HG03196 (cell line): ENCODE measurements at regions not wholly inside any gene's neighbourhood (a gene's known extent, or its start where the extent isn't known, plus 50 kb on each side); places are given as distances from the start of the nearest gene placed in this dataset.
"Not testable (repeated sequence)": the region's sequence is repeated elsewhere in the genome, so short reads cannot be mapped to it uniquely, and the experiment has no call there.

Experiments used
- ATAC-seq: cut with Tn5 transposase; IDR thresholded peaks from one replicate; pipeline ENCODE4 v1.9.1; 2021; ENCODE audit not compliant: unreplicated experiment

DNA sequence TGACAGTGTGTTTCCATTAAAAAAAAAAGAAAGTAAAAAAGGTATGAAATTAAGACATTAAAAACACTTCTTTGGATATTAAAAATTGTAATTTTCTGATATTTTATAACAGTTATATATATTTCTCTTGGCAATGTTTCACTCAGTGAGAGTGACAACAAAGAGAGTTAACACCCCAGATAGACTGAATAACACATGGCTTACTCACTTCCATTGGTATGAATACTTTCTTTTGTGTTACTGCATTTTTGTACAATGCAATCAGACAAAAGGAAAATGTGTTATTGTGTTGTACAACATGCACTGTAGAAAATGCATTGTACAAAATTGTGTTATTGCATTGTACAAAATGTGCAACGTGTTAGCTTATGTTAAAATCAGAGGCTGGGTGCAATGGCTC lies 676.6 kb upstream of the AMELY start:
- not testable (repeated sequence) for ATAC-seq

DNA sequence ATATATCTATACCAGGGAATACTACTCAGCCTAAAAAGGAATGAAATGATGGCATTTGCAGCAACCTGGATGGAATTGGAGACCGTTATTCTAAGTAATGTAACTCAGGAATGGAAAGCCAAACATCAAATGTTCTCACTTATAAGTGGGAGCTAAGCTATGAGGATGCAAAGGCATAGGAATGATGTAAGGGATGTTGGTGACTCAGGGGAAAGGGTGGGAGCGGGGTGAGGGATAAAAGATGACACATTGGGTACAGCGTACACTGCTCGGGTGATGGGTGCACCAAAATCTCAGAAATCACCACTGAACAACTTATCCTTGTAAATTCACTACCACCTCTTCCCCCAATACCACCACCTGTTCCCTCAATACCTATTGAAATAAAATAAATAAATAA lies 651.0 kb upstream of the AMELY start:
- no peak for ATAC-seq

DNA sequence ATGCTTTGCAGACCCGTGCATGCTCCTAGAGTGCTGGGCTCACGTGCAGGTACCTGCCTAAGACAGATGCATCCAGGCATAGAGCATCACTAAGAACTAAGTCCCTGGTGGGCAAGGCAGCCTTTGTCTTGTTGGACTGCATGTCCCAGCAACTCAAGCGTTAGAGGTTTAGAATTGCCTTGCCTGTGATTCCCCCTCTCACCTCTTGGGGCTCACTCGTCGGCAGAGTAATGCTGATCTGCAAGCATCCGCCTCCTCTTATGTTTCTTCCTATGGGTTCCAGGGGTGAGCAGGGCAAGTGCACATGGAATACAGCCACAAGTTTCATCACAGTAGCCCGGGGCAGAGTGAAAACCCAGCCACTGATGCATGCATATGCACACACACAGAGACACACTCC lies 646.1 kb upstream of the AMELY start:
- ATAC-seq: no peak

DNA sequence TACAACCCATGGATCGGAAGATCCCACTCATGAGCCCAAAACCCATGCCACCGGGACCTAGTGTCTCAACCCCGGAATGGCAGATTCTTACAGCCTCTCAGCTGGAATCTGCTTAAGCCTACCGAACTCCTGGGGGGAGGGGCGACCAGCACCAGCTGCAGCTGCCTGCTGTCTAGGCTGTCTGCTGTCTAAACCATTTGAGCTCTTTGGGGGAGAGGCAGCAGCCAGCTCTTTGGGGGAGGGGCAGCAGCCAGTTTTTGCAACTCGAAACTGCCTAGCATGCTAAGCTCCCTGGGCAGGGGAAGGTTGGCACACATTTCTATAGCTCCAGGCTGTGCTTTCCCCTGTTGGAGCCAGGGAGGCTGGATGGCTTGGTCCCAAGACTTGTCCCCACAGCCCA lies 643.5 kb upstream of the AMELY start:
- ATAC-seq: no peak

DNA sequence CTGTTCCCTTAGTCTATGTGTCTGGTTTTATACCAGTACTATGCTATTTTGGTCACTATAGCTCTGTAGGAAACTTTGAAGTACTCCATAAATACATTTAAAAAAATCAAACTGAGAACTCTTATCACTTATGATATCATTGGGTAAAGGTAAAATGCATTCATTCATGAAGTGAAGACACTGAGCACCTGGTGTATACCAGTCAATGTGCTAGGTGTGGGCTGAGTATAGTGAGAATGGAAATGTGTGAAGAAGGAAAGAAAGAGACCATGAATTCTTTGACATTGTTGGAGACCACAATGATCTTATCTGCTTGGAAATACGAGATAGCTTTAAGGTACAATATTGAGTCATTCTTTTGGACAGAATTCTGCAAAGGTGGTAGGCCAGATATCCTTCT lies 633.5 kb upstream of the AMELY start:
- ATAC-seq: no peak

DNA sequence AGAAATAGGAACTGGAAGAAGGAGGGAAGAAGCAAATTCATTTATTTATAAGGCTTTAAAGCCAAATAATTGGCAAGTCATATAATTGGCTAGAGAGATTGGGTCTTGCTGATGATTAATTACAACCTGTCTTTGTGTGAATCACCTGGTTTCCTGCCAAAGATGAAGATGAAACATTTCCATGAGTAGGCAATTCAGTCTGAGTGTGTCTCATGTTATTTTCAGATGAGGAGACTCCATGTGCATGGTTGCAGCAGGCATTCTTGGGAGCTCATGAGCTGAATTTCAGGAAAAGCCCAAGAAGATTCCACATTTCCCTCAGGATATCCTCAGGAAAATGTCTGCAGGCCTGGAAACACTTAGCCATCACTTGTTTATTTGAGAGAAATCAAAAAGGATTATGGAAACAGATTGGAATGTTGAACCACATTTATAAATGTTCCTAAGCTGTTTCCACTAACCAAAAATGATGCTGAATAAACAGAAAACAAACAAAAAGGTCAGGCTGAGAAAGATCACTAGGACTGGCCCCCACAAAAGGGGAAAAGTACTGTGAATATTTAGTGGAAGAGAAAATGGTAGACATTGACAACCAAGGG lies 632.7 kb upstream of the AMELY start:
- no peak for ATAC-seq

DNA sequence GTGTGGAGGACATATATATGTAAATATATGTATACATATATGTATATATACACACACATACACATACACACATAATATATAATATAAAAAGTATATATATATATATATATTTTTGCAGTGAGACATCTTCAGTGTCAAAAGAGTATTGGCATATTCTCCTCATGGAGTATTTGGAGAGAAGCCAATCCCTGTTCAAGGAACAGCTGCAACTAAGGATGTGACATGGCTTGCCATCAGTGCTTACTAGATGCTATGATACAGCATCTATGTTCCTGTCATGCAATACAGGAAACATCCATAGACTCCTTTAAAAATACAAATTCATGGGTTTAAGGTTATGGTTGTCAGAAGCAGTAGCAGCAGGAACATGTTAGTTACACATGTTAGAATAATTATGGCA lies 632.0 kb upstream of the AMELY start:
- ATAC-seq: no peak

DNA sequence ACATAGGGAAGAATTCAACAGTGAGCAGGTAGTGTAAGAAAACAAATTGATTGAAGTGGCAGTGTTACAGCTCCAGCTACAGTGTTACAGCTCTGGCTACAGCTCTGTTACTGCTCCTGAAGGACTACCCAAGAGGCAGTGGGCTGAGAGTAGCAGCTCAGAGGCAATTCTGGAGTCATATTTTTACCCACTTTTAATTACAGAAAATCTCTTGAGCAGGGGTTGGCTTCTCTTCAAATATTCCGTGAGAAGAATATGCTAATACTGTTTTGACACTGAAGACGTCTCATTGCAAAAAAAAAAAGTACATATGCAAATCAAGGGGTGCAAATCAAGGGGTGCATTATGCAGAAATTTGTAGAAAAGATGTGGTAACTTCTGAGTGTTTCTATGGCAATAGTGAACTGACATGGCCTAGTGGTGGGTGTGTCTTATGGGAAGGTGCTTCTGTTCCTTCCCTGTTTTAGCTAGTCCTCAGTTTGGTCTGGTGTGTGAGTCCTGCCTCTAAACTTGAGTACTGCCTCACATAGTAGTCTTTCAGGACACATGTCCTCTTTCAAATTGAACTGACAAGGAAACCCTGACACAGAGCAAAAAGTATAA lies 630.8 kb upstream of the AMELY start:
- ATAC-seq: no peak

DNA sequence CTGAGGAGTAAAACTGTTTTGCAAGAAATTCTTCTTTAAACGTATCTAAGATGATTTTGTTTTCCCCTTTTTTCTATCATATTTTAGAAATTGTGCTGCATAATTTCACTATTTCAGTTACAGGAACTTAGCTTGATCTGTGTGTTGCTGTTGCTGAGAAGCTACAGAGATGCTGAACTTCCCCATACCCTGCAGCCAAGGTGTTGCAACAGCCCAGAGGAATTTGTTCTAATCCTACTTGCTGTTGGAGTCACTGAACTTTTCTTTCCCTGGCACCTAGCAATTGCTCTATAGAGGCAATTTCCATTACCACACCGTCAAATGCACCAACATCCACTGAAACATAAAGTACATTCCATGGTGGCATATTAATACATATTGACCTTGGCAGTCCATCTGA lies 617.8 kb upstream of the AMELY start:
- no peak for ATAC-seq

DNA sequence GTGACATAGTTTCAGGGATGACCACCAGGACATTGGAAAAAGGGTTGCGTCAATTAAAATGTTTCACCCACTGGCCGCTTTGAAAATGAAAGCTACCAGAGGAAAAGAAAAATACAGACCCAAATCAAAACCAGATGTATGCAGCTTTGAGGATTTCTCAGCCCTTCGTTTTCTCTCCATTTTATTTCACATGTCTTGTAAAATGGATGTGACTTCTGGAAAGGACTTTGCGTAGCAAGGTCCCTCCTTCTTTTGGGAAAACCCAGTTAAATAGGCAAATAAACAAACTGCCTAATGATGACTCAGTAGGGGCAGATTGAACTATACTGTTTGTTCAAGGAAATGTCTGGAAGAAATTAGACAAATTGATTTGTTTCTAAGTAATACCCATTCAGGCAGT lies 616.0 kb upstream of the AMELY start:
- not testable (repeated sequence) for ATAC-seq

DNA sequence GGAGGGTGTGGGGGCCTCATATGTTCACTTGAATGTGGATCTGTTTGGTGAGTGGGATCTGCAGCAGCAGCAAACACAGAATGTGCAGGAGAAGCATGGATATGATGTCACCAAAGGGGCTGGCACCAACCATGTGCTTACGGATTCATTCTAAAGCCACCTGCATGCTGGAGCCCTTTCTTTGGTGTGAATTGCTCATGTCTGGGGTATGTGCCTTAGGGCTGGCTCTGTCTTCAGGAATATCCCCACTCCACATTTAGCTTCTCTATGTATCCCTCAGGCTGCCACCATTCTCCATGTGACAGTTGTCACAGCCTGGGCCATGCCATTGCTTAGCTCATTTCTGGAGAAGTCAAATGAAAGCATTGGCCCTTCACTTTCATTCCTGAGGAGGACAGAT lies 606.8 kb upstream of the AMELY start:
- ATAC-seq: no peak

DNA sequence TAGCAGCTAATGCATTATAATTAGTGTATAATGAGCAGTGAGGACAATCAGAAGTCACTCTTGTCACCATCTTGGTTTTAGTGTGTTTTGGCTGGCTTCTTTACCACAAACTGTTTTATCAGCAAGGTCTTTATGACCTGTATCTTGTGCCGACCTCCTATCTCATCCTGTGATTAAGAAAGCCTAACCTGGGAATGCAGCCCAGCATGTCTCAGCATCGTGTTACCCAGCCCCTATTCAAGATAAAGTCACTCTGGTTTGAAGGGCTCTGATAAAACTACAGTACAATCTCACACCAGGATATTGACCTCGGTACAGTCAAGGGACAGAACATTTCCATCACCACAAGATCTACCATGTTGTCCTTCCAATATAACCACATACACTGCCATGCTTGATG lies 604.7 kb upstream of the AMELY start:
- ATAC-seq: no peak

DNA sequence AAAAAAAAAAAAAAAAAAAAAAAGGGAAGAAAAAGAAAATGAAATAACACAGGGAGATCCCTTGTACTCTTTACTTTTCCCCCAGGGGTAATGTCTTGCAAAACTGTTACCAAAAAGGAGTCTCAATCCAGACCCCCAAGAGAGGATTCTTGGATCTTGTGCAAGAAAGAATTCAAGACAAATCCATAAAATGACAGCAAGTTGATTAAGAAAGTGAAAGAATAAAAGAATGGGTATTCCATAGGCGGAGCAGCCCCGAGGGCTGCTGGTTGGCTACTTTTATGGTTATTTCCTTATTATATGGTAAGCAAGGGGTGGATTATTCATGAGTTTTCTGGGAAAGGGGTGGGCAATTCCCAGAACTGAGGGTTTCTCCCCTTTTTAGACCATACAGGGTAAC lies 604.3 kb upstream of the AMELY start:
- no peak for ATAC-seq

DNA sequence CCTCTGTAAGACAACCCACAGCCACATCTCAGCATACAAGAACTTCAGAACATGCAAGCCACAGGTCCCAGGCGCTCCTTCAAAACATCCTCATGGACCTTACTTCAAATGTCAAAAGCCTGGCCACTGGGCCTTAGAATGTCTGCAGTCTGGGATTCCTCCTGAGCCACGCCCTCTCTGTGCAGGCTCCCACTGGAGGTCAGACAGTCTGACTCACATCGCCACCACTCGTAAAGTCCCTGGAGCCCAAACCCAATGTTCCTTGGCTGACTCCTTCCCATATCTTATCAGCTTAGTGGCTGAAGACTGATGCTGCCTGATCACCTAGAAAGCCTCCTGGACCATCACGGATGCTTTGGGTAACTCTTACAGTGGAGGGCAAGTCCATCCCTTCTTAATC lies 591.3 kb upstream of the AMELY start:
- no peak for ATAC-seq

DNA sequence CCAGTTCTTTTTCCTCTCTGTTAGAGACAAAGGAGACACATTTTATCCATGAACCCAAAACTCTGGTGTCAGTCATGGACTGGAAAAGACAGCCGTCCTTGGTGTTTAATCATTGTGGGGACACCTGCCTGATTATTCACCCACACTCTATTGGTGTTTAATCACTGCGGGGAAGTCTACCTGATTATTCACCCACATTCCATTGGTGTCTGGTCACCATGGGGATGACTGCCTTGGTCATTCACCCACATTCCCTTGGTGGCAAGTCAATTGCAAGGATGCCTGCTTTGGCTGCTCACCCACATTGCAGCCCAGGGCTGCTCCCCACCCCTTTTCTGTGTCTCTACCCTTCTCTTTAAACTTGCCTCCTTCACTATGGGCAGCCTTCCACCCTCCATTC lies 589.7 kb upstream of the AMELY start:
- no peak for ATAC-seq

DNA sequence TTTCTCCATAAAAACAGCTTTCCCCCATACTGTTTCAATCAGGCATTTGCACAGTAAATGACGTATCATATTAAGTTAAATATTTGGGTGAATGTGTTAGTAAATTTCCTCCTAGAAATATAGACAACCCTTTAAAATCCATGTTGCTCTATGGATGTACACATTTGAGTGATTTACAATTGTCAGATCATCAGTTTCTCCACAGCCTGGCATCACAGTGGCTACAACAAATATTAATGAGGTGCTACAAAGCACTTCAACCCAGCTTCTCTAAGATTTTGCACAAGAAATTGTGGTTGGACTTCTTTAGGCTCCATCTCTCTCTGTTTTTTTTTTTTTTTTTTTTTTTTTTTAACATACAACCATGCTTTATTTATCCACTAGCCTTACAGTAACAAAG lies 584.4 kb upstream of the AMELY start:
- ATAC-seq: no peak

DNA sequence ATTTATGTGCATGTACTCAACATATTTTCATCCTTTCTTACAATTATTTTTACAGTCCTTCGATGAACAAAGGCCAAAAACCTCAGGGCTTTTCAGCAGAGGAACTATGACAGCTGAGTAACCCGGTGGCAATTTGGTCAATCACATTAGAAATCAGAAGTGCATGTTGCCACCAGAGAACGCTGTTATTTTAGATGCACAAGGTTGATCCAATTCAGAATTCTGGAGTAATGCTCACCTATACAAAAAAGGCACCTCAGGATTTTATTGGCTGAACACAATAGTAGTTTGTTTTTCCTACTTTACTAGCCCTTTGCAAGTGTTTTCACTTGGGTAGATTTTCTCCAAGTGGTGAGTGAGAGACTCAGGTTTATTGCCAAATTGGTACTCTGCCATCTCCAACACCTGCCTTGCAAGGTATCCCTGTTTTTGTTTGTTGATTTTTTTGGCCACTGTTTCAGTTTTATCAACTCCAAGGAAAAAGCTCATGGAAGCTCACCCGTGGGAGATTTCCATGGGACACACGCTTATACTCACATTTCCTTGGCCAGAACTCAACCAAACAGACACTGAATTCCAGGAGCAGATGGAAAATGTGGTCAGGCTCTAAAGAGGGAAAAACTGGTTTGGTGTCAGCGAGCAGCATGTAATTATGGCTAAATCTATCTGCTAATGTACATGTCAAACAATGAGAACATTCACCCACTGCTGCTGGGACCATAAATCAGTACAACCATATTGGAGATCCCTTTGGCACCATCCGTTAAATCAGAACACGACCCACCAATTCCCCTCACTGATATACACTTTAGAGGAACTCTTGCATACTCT lies 573.1 kb upstream of the AMELY start:
- not testable (repeated sequence) for ATAC-seq

DNA sequence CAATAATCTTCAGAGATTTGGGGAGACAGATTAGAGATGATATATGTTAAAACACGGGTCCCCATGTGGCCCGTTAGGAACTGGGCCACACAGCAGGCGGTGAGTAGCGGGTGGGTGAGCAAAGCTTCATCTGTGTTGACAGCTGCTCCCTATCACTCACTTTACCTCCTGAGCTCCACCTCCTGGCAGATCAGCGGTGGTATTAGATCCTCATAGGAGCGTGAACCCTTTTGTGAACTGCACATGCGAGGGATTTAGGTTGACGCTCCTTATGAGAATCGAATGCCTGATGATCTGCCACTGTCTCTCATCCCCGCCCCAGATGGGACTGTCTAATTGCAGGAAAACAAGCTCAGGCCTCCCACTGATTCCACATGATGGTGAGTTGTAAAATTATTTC lies 560.4 kb upstream of the AMELY start:
- ATAC-seq: no peak

DNA sequence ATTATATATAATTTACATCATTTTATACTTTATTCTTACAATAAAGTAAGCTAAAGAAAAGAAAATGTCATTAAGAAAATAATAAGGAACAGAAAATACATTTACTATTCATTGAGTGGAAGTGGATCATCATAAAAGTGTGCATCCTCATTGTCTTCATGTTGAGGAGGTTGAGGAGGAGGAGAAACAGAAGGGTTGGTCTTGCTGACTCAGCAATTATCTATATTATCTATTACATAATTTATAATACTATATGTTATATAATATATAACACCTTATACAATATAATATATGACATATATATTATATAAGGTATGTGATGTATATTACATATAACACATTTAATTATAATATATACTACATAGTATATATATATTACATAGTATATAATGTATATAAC lies 558.5 kb upstream of the AMELY start:
- no peak for ATAC-seq

DNA sequence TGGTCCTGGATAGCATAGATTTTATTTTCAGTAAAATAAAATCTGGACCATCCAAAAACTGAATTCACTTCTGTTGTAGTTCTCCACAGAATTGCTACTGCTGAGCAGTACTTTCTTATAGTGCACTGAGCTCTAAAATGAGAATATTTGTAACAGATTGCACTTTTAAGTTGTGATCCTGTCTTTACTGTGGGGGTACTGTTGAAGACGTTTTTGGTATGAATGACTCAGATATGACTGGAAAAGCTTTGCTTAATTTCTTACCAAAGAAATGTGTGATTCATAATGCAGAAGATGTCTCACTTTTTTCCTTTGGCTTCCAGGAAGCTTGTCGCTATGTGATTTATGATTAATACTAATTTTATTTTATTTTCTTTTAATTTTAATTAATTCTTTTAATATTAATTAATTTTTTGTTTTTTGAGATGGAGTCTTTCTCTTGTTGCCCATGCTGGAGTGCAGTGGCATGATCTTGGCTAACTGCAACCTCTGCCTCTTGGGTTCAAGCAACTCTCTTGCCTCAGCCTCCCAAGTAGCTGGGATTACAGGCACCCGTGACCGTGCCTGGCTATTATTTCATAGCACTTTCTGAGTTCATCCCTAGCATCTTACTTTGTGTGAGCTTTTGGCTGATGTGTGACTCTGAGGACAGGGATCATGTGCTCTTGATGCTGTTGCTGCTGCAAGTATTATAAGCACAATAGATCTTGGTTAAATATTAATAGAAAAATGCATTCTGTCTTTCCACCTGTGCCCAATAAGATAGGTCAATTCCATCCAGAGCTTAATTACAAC lies 557.6 kb upstream of the AMELY start:
- ATAC-seq: no peak

DNA sequence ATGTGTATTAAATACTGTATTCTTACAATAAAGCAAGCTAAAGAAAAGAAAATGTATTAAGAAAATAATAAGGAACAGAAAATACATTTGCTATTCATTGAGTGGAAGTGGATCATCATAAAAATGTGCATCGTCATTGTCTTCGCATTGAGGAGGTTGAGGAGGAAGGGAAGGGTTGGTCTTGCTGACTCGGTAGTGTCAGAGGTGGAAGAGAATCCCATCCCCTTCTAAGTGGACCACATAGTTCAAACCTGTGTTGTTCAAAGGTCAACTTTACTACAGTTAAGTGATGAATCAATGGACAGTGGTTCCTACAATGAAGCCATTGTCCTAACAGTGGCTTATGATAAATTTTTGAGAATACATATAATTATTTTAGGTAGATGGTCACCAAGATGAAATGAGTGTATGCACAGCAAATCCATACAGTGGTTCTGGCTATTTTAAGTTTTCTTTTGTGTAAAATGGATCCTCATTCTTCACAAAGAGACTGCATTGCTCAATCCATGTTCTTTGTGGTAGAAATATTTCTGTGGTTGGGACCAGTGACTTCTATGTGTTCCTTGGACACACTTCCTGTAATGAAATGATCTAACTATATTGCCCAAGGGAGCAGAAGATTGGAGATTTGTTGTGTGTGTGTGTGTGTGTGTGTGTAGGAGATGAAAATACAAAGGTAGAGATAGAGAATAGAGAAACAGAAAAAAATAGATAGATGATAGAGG lies 556.4 kb upstream of the AMELY start:
- no peak for ATAC-seq
